GM12872 (cell line): ENCODE measurements at regions not wholly inside any gene's neighbourhood (a gene's known extent, or its start where the extent isn't known, plus 50 kb on each side); places are given as distances from the start of the nearest gene placed in this dataset.

Experiments
- TF ChIP-seq, protein P1 (sequence below): IDR thresholded peaks from 3 replicates; pipeline ENCODE4 v1.5.1; 2011; ENCODE audit warnings: low read depth, mild to moderate bottlenecking, low read length, moderate library complexity; ENCODE audit not compliant: insufficient read depth

DNA sequence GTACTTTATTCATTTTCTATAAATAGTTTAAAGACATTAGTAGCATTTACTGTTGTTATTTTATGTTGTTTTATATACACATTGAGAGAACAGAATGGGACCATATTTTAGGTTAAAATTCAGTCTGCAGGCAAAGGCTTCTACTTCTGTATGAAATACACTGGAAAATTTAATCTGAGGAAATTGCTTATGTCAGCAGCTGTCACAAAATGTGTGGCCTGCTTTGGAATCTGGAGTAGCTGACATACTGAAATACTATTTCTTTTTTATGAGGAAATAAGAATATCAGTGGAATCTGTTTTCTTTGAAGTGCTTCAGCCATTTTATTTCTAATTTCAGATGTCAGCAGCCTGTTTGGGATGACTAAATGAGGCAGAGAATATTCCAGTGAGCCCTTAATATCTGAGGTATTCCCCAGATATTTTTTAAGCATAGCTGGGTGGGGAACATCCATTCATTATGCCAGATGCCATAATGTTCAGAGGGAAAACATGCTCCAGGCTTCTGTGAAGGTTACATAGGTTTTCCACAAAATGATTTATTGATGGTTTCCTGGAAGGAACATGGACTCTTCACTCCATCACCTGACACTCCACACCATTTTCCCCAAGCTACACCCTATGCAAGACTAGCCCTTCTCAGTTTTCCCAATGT lies 267.1 kb downstream of the ARL4A start:
- TF ChIP-seq, protein P1, sequence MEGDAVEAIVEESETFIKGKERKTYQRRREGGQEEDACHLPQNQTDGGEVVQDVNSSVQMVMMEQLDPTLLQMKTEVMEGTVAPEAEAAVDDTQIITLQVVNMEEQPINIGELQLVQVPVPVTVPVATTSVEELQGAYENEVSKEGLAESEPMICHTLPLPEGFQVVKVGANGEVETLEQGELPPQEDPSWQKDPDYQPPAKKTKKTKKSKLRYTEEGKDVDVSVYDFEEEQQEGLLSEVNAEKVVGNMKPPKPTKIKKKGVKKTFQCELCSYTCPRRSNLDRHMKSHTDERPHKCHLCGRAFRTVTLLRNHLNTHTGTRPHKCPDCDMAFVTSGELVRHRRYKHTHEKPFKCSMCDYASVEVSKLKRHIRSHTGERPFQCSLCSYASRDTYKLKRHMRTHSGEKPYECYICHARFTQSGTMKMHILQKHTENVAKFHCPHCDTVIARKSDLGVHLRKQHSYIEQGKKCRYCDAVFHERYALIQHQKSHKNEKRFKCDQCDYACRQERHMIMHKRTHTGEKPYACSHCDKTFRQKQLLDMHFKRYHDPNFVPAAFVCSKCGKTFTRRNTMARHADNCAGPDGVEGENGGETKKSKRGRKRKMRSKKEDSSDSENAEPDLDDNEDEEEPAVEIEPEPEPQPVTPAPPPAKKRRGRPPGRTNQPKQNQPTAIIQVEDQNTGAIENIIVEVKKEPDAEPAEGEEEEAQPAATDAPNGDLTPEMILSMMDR, result no peak

DNA sequence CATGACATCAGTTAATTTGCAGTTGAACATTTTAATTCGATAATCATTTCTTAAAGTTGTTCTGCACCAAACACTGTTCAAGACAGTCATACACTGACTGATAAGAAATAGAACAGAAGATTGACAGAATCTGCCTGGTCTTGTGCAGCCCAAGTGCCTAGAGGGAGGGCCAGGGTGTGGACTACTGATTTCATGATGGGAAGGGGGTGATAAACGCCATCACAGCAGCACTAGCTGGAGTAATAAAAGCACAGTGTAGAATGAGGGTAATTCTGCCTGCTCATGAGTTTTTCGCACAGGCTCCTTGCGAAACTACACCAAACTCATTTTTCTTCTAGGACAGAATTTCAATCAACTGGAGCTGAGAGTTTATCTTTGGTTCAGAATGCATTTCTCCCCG lies 270.1 kb downstream of the ARL4A start:
- TF ChIP-seq, protein P1, result no peak

DNA sequence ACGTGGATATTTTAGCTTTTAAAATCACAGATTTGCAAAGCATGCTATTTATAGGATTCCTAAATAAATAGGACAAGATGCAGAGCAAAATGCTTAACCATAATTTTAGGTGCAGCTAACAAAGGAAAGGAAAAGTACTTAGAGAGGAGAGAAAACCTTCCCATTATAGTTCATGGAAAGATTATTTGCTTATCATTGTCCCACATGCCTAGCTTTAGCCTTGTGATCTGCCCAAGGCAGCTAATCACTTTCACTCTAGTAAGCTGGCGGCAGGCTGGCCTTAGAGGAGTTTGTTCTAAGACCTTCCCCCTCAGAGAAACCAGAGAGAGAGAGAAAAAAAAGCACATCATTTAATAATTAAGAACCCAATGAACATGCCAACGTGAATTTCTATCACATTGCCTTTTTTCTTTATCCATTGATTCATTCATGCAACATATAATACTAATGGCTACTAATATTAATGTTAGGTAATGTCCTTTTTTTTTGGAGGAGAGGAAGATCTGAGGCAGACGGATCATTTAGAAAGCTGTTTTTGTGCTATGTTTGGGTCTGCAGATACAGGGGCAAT lies 274.6 kb downstream of the ARL4A start:
- TF ChIP-seq, protein P1, result no peak

DNA sequence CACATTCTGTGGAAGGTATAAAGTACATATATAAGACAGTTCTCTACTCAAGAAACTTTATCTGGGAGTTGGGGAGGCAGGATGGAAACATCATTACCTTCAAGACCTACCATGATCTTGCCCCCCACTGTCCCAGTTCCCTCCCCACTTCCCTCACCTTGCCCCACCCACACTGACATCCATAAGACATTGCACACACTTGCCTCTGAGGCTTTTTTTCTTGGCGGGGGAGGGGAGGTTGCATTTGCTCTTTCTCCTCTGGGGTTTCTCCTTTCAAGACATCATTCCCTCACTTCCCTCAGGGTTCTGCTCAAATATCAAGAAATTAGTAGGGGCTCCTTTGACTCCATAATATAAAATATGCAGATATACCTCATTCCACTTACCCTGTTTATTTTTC lies 276.0 kb downstream of the ARL4A start:
- TF ChIP-seq, protein P1, result no peak

DNA sequence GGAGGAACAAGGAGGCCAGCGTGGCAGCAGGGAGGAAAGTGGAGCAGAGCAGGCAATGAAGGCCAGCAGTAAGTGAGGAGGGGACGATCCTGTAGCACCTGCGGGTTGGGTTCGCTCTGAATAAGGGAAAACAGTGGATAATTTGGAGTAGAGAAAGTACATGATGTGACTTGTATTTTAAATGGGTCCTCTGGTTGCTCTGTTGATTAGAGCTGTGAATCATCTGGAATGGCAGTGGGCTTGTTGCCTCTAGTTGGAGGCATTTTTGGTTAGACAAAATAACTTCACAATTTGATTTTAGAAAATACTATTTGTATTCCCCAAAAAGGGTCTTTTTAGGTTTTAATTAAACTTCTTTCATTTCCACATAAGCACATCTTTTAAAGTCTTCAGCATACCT lies 277.4 kb downstream of the ARL4A start:
- TF ChIP-seq, protein P1, result no peak

DNA sequence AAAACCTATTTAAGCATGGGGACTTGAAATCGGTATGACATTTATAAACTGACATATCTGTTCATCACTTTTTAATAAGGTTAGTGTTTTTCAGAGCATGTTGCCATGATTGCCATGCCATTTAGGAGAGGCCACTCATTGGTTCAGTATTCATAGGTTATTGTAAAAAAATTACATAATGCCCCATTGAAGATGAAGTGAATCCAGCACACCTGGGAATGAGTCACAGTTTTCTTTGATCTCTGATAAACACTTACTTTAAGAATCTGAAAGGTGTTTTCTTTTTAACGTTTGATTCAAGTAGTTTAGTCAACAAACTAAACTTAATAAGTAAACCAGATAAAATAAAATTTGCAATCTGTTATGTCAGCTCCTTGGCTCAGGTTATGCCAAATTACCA lies 278.3 kb downstream of the ARL4A start:
- TF ChIP-seq, protein P1, result no peak

DNA sequence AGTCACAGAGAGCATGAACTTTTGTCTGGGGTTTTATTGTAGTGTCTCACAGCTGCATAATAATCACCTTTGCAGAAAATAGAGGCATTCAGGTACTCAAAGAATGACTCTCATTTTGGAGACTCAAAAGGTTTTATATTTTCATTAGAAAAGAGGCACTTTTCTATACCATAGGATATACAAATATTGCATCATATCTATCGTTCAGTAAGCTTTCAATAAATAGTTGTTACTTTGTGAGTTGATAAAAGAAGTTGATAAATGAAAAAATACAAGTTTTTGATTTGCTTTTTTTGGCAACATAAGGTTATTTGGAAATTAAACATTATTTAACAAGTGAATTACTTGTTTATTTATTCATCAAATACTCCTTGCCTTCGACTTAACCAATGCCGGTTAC lies 279.9 kb downstream of the ARL4A start:
- TF ChIP-seq, protein P1, result no peak
